ENCODE measurements at regions not wholly inside any gene's neighbourhood (a gene's known extent, or its start where the extent isn't known, plus 50 kb on each side); places are given as distances from the start of the nearest gene placed in this dataset.
A peak's percentile ranks its signal among the peaks of the same experiment; 100 is the strongest.

GRCh38 chr9:29798599-29798998 is 2225.3 kb upstream of the C9orf72 start:
- FAIRE-seq: peak; percentile 17

- no peak for FAIRE-seq
Observed at GRCh38 chr9:29799227-29799626, 2225.9 kb upstream of the C9orf72 start.

- FAIRE-seq: no peak
Observed at GRCh38 chr9:29800821-29801220, 2227.5 kb upstream of the C9orf72 start.

GRCh38 chr9:29802454-29802853 is 2229.2 kb upstream of the C9orf72 start:
- no peak for FAIRE-seq

GRCh38 chr9:29806937-29807618 is 2233.8 kb upstream of the C9orf72 start:
- FAIRE-seq: no peak

GRCh38 chr9:29816954-29817703 is 2243.8 kb upstream of the C9orf72 start:
- FAIRE-seq: no peak

GRCh38 chr9:29822458-29822857 is 2249.2 kb upstream of the C9orf72 start:
- FAIRE-seq: no peak

- FAIRE-seq: no peak
Observed at GRCh38 chr9:29826421-29826820, 2253.1 kb upstream of the C9orf72 start.

- FAIRE-seq: no peak
Observed at GRCh38 chr9:29830821-29831220, 2257.5 kb upstream of the C9orf72 start.

GRCh38 chr9:29838491-29839020 is 2265.3 kb upstream of the C9orf72 start:
- no peak for FAIRE-seq

- FAIRE-seq: no peak
Observed at GRCh38 chr9:29844251-29844650, 2271.0 kb upstream of the C9orf72 start.

- FAIRE-seq: no peak
Observed at GRCh38 chr9:29850664-29851063, 2277.4 kb upstream of the C9orf72 start.

GRCh38 chr9:29861803-29862202 is 2288.5 kb upstream of the C9orf72 start:
- FAIRE-seq: no peak

- no peak for FAIRE-seq
Observed at GRCh38 chr9:29865764-29866313, 2292.6 kb upstream of the C9orf72 start.

GRCh38 chr9:29866556-29866955 is 2293.3 kb upstream of the C9orf72 start:
- no peak for FAIRE-seq

- FAIRE-seq: no peak
Observed at GRCh38 chr9:29873579-29873978, 2300.3 kb upstream of the C9orf72 start.

GRCh38 chr9:29875547-29875946 is 2302.3 kb upstream of the C9orf72 start:
- no peak for FAIRE-seq

GRCh38 chr9:29882767-29883166 is 2309.5 kb upstream of the C9orf72 start:
- FAIRE-seq: no peak

GRCh38 chr9:29906065-29906464 is 2332.8 kb upstream of the C9orf72 start:
- FAIRE-seq: no peak

- FAIRE-seq: no peak
Observed at GRCh38 chr9:29928072-29928471, 2354.8 kb upstream of the C9orf72 start.

- no peak for FAIRE-seq
Observed at GRCh38 chr9:29939559-29939958, 2366.3 kb upstream of the C9orf72 start.

GRCh38 chr9:29945012-29945411 is 2371.7 kb upstream of the C9orf72 start:
- FAIRE-seq: no peak

- no peak for FAIRE-seq
Observed at GRCh38 chr9:29958469-29958868, 2385.2 kb upstream of the C9orf72 start.

GRCh38 chr9:29965834-29966233 is 2392.6 kb upstream of the C9orf72 start:
- no peak for FAIRE-seq

Measured in islet of Langerhans (tissue), 1 donor.